ENCODE measurements at regions not wholly inside any gene's neighbourhood (a gene's known extent, or its start where the extent isn't known, plus 50 kb on each side); places are given as distances from the start of the nearest gene placed in this dataset.
"Not testable (repeated sequence)": the region's sequence is repeated elsewhere in the genome, so short reads cannot be mapped to it uniquely, and the experiment has no call there.

DNA sequence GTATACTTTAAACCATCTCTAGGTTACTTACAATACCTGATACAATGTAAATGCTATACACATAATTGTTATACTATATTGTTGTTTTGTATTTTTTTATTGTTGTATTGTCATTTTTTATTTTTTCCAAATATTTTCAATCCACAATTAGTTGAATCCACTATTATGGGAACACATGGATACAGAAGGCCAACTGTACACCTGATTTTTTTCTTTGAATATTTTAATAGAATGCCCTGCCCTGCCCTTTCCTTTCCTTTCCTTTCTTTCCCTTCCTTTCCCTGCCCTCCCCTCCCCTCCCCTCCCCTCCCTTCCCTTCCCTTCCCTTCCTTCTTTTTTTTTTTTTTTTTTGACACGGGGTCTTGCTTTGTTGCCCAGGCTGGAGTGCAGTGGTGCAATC is 120.2 kb downstream of the SLC4A3 start:
- Histone ChIP-seq H3K4me3 (ENCODE audit: insufficient read depth, low read length) (no peak overlapping the region), H3K27ac (ENCODE audit: low read depth, low read length) (no peak overlapping the region), H4K20me1 (ENCODE audit: insufficient read depth, low read length) (no peaks in the 10 kb centered on the region), H3K36me3 (ENCODE audit: insufficient read depth, low read length) (no peaks in the 10 kb centered on the region), H2AFZ (ENCODE audit: low read length) (no peak overlapping the region), H3K4me2 (ENCODE audit: insufficient read depth, low read length) (no peak overlapping the region), H3K79me2 (ENCODE audit: insufficient read depth, low read length) (no peaks in the 10 kb centered on the region), H3K9me3 (ENCODE audit: low read depth, low read length) (no peaks in the 10 kb centered on the region), H3K4me1 (ENCODE audit: insufficient read depth, low read length) (no peaks in the 10 kb centered on the region), H3K27me3 (ENCODE audit: insufficient read depth, low read length) (peaks cover 2% of the 10 kb centered on the region)
- TF ChIP-seq, protein P1, sequence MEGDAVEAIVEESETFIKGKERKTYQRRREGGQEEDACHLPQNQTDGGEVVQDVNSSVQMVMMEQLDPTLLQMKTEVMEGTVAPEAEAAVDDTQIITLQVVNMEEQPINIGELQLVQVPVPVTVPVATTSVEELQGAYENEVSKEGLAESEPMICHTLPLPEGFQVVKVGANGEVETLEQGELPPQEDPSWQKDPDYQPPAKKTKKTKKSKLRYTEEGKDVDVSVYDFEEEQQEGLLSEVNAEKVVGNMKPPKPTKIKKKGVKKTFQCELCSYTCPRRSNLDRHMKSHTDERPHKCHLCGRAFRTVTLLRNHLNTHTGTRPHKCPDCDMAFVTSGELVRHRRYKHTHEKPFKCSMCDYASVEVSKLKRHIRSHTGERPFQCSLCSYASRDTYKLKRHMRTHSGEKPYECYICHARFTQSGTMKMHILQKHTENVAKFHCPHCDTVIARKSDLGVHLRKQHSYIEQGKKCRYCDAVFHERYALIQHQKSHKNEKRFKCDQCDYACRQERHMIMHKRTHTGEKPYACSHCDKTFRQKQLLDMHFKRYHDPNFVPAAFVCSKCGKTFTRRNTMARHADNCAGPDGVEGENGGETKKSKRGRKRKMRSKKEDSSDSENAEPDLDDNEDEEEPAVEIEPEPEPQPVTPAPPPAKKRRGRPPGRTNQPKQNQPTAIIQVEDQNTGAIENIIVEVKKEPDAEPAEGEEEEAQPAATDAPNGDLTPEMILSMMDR (IDR thresholded peaks at IDR 0.05; ENCODE audit: extremely low read depth, low read depth, low read length) = no peak
- no peak for DNase-seq (ENCODE audit: insufficient read length, low spot score, missing footprints)

DNA sequence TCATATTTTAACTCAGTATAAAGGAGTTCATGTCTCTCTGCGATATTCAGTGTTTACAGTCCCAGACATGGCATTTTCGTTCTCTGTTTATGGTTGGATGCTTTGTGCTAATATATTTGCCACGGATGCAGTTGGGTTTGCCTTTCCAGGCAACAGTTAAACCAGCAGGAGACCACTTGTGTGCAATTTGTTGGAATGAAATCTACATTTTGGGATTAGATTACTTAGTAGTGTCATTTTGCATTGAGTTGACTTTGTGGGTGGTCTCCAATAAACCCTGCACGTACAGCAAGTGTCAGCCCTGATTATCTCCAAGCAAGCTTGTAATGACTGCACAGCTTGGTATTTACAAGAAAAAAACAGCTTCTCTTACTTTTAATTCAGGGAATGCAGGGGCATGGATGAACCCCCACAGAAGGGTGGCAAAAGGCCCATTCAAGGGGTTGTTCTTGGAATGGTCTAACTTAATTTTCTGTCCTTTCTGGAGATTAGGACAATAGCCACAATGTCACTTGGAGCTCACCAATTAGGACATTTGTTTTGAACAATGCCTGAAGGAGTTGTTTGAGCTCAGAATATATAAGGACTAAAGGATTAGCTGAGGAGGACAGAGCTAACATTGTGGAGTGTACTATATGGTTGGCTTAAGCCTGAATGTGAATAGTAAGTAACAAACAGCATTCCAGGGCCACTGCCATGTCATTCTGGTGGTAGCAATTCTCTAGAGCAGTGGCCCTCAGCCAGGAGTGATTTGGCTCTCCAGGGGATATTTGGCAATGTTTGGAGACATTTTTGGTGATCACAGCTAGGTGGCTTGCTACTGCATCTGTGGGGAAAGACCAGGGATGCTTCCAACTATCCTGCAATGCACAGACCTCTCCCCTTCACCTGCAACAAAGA is 121.5 kb downstream of the SLC4A3 start:
- Histone ChIP-seq H3K36me3 (ENCODE audit: insufficient read depth, low read length) (no peaks in the 10 kb centered on the region), H3K4me1 (ENCODE audit: insufficient read depth, low read length) (no peaks in the 10 kb centered on the region), H3K27me3 (ENCODE audit: insufficient read depth, low read length) (peaks cover 2% of the 10 kb centered on the region), H3K27ac (ENCODE audit: low read depth, low read length) (no peak overlapping the region), H3K79me2 (ENCODE audit: insufficient read depth, low read length) (no peaks in the 10 kb centered on the region), H3K4me3 (ENCODE audit: insufficient read depth, low read length) (no peak overlapping the region), H2AFZ (ENCODE audit: low read length) (no peak overlapping the region), H4K20me1 (ENCODE audit: insufficient read depth, low read length) (no peaks in the 10 kb centered on the region), H3K9me3 (ENCODE audit: low read depth, low read length) (no peaks in the 10 kb centered on the region), H3K4me2 (ENCODE audit: insufficient read depth, low read length) (no peak overlapping the region)
- no peak for DNase-seq (ENCODE audit: insufficient read length, low spot score, missing footprints)
- TF ChIP-seq, protein P1 (IDR thresholded peaks at IDR 0.05; ENCODE audit: extremely low read depth, low read depth, low read length) = no peak

DNA sequence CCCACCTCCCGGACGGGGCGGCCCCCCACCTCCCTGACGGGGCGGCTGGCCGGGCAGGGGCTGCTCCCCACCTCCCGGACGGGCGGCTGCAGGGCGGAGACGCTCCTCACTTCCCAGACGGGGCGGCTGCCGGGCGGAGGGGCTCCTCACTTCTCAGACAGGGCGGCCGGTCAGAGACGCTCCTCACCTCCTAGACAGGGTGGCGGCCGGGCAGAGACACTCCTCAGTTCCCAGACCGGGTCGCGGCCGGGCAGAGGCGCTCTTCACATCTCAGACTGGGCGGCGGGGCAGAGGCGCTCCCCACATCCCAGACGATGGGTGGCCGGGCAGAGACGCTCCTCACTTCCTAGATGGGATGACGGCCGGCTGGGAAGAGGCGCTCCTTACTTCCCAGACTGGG is 123.7 kb downstream of the SLC4A3 start:
- not testable (repeated sequence) for H3K4me1 ChIP-seq (ENCODE audit: insufficient read depth, low read length); H3K36me3 ChIP-seq (ENCODE audit: insufficient read depth, low read length); DNase-seq (ENCODE audit: insufficient read length, low spot score, missing footprints); H3K27me3 ChIP-seq (ENCODE audit: insufficient read depth, low read length); H3K27ac ChIP-seq (ENCODE audit: low read depth, low read length); H3K9me3 ChIP-seq (ENCODE audit: low read depth, low read length); H4K20me1 ChIP-seq (ENCODE audit: insufficient read depth, low read length); H3K4me3 ChIP-seq (ENCODE audit: insufficient read depth, low read length); H2AFZ ChIP-seq (ENCODE audit: low read length); H3K4me2 ChIP-seq (ENCODE audit: insufficient read depth, low read length); H3K79me2 ChIP-seq (ENCODE audit: insufficient read depth, low read length)

DNA sequence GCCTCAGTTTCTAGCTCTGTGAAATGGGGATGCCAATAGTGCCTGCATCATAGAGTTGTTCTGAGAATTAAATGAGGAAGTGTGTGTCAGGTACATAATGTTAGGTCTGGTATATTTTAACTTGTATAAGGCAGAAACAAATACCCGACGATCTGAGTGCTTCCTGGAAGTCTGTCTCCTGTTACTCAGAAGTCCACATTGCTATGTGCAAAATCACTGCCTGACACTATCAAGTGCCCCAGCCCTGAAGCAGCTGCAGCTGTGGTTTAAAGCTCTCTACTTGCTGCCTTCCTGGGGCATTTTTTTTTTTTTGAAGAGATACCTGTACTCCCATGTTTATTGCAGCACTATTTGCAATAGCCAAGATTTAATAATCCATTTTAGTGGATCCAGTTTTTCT is 125.3 kb downstream of the SLC4A3 start:
- no peak for DNase-seq (ENCODE audit: insufficient read length, low spot score, missing footprints)
- Histone ChIP-seq H3K36me3 (ENCODE audit: insufficient read depth, low read length) (no peaks in the 10 kb centered on the region), H3K4me1 (ENCODE audit: insufficient read depth, low read length) (no peaks in the 10 kb centered on the region), H3K79me2 (ENCODE audit: insufficient read depth, low read length) (no peaks in the 10 kb centered on the region), H2AFZ (ENCODE audit: low read length) (no peak overlapping the region), H3K4me3 (ENCODE audit: insufficient read depth, low read length) (no peak overlapping the region), H3K9me3 (ENCODE audit: low read depth, low read length) (no peaks in the 10 kb centered on the region), H3K27me3 (ENCODE audit: insufficient read depth, low read length) (no peaks in the 10 kb centered on the region), H3K4me2 (ENCODE audit: insufficient read depth, low read length) (no peak overlapping the region), H4K20me1 (ENCODE audit: insufficient read depth, low read length) (no peaks in the 10 kb centered on the region), H3K27ac (ENCODE audit: low read depth, low read length) (no peak overlapping the region)
- TF ChIP-seq, protein P1 (IDR thresholded peaks at IDR 0.05; ENCODE audit: extremely low read depth, low read depth, low read length) = no peak
